ENCODE measurements at regions not wholly inside any gene's neighbourhood (a gene's known extent, or its start where the extent isn't known, plus 50 kb on each side); places are given as distances from the start of the nearest gene placed in this dataset.
"Not testable (repeated sequence)": the region's sequence is repeated elsewhere in the genome, so short reads cannot be mapped to it uniquely, and the experiment has no call there.

GRCh38 chr1:187631984-187632383 lies 803.2 kb downstream of the PLA2G4A start:
- no peak for DNase-seq (ENCODE audit: low spot score)

DNA sequence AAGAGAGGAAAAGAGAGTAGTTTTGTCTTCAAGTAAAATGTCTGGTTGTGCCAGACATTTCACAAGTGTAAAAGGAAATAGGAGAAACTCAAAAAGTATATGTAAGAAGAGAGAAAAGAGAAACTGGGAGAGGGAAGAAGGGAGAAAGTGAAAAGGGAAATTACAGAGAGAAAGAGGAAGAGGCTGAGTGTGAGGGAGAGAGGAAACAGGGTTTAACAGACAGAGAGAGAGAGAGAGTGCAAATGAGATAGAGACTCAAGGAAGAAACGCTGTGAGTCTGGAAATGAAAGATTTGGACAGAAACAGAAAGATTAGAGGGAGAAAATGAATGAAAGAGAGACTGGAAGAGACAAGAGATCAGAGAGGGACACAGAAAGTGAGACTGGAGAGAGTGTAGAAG lies 806.2 kb downstream of the PLA2G4A start:
- no peak for DNase-seq (ENCODE audit: low spot score)

DNA sequence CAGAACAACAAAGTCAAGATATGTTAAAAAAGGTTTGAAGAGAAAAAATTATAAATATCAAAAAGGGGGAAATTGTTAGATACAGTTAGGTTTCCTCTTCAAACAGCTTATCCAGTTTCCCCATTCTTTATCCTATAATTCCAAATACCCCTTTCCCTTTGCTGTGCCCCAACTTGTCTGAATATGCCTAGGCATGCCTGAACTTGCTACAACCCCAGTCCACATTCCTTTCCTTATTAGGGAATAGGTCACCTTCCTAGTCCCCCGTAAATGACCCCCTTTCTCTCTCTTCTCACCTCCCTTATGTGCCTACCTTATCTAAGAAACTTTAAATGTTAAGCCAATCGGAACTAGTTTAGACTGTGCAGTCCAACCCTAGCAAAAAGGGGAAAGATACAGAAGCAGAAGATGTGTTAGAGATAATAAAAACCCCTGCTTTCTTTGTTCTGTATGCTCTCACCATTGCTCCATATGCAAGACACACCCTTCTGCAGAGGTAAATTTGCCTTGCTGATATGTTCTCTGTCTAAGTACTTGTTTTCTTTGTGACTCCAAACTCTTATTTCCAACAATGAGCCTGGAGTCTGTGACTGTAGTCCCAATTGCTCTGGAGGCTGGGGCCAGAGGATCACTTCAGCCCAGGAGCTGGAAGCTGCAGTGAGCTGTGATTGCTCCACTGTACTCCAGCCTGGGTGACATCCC lies 810.1 kb downstream of the PLA2G4A start:
- no peak for DNase-seq (ENCODE audit: low spot score)

DNA sequence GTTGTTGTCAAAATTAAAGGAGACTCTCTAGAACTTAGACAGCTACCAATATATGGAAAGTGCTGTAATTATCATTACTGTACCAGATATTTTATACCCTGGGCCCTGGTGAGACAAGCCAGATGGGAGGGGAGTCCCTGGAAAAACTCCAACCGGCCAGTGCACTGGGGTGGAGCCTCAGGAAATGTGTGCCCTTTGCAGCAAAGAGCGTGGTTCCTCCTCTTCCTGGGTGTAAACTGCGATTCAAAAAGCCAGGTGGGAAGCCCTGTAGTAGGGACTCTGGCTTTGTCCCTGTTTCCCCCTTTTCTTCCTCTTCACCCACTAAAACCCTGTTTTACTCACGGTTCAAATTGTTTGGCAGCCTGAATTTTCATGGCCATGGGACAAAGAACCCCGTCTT lies 812.3 kb downstream of the PLA2G4A start:
- no peak for DNase-seq (ENCODE audit: low spot score)

DNA sequence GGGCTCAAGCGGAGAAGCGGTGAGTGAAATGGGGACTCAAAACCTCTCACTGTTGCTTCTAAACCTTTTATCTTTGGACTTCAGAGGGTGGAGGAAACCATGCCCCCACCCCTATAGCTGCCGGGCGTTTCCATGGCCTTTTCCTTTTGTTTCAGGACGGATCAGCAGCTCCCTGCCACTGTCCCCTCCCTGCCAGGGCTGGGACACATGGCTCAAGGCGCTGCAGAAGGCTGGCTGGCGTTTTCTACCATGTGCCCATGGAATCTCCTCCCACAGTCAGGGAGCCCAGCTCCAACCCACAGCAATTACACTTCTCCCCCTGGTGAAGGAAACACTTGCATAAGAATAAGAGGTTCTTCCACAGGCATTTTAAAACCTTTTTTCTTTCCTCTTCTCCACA lies 812.7 kb downstream of the PLA2G4A start:
- DNase-seq (ENCODE audit: low spot score) = no peak

- no peak for DNase-seq (ENCODE audit: low spot score)
Measured at GRCh38 chr1:187641907-187642306, 813.2 kb downstream of the PLA2G4A start.

DNA sequence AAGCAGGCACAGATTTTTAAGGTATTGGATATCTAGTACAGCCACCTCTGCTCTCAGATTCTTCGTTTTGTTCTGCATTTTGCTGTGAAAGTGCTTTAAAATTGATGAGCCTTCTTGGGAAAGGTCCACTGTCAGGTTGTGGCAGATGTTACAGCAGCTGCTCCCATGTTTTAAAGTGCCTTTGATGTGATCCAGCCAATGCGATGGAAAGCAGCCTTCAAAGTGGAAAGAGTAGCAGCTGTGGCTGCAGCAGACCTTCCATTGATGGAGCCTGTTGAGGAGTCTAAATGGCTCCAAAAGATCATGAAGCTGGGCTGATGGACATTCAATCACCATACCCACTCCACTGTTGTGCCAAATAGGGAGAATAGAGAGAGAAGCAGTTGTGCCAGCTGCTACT lies 816.9 kb downstream of the PLA2G4A start:
- DNase-seq (ENCODE audit: low spot score) = no peak

DNA sequence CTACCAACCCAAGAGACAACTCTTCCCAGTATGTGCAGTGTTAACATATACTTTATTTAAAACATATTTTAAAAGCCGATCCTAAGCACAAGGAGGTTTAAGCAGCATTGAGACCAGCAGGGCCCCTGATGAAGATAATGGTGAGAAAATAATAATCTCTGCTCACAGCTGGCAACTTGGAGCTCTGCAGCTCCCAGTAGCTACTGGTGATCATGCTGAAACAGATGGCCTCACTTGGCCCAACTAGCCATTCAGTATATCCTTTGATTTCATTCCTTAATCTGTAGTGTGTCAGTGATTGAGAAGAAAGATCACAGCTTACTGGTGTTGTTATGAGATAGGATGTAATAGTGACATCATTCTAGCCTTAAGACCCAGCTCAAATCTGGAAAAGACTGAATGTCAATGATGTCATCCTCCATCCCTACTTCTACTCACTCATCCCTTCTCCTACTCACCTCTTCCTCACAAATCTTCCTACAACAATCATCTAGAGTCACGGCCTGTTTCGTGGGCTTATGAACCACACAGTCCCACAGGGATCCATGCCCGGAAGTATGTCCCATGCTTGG lies 817.9 kb downstream of the PLA2G4A start:
- DNase-seq (ENCODE audit: low spot score) = no peak

DNA sequence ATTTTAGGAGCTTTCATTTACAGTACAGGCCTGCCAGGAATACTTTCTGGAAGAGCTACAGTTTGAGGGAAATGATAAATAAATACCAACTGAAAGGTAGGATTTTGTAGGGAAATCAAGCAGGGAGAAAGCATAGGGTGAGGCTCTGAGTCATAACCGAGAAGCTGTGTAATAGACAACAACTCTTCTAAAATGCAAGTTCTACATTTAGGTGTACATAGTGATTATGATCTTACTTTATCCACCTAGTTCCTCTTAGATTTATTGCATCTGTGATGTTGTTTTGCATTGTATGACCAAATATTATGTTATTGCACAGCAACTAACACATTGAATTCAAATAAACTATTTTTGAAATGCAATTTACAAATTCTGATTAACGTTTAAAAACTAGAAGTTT lies 819.3 kb downstream of the PLA2G4A start:
- no peak for DNase-seq (ENCODE audit: low spot score)

DNA sequence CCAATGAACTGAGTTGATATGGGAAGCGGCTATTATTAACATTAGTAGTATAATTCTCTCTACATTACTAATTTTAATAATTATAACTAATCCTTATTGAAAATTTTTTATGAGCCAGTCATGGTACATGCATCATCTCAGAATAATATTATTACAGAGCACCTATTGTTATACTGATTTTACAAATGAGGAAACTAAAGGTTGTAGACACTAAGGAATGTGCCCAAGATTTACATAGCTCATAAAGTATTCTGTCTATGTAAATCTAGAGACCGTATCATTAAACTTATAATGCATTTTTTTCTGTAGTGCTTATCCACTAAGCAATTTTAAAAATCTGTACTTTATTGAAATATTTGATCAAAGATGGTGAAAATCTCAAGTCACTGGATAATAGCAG lies 825.9 kb downstream of the PLA2G4A start:
- no peak for DNase-seq (ENCODE audit: low spot score)

DNA sequence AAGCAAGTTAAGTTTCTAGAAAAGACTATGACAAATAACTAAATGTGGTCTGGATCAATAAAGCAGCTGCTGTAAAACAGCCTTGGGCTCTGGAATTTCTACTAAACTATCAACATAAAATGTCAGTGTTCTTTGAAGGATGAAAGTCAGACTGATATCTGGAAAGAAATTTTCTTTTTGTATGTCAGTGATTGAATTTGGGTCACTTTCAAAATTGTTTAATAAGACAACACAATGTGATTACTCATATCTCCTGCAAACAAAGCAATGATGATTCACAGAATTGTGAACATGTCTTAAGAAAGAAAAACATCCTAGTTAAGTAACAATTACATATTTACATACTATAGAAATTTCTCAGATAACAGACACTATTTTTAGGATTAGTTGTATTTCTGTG lies 826.4 kb downstream of the PLA2G4A start:
- DNase-seq (ENCODE audit: low spot score) = no peak

GRCh38 chr1:187665483-187665882 lies 836.7 kb downstream of the PLA2G4A start:
- DNase-seq (ENCODE audit: low spot score) = no peak

DNA sequence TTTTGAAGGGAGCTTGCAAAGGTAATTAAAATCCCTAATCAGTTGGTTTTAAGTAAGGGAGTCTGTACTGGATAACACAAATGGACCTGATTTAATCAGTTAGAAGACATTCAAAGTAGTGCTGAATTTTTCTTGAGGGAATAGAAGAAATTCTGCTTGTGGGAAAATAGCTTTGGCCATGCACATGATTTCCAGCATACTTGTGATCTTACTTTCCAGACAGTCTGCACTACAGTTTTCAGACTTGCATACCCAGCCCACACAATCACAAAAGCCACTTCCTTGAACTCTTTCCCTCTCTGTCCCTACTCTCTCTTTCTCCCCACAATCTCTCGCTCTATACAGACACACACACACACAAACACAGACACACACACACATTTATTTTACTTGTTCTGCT lies 852.1 kb downstream of the PLA2G4A start:
- DNase-seq (ENCODE audit: low spot score) = no peak

- no peak for DNase-seq (ENCODE audit: low spot score)
Measured at GRCh38 chr1:187682112-187682511, 853.4 kb downstream of the PLA2G4A start.

DNA sequence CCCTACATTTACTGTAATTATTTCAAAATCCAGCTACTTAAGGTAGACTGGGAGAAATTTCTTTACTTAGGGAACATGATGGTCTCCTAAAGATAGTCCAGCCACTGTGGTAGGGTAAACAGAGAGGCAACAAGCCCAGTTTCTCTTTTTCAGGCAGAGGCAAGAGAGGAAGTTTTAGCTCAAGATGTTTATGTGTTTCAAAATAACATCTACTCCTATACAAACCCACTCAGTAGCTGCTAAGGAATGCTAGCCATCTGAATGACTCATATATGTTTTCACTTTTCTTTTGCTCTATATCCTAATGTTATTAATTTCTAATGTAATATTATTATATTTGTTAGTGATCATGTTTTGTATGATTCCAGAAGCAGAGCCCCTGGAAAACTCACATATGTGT lies 856.6 kb downstream of the PLA2G4A start:
- peak; percentile 16 for DNase-seq (ENCODE audit: low spot score)

DNA sequence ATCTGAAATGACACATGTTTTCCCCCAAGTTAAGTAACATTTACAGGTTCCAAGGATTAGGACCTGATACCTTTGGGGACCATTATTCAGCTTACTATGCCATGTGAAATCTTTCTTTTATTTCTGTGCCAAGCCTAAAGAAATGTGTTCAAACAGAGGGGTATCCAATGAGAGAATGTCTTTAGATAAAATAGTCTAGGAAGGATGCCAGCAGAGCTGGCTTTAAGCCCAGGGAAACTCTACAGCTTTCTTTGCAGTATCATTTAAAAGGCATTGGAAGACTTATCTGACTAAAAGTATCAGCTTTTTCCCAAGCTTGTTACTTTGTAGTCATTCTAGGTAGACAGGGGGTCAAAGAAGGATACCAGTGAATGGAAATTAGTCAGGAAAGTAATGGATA lies 860.4 kb downstream of the PLA2G4A start:
- DNase-seq (ENCODE audit: low spot score) = no peak

DNA sequence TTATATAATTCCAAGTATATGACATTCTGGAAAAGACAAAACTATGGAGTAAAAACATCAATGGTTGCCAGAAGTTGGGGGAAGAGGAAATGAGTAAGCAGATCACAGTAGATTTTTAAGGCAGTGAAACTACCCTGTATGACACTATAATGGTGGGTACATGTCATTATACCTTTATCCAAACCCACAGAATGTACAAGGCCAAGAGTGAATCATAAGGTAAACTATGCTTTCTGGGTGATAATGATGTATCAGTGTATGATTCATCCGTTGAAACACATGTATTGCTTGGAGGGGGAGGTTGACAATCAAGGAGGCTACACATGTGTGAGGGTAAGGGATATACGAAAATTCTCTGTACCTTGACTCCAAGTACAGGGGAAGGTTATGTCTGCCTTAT lies 862.7 kb downstream of the PLA2G4A start:
- DNase-seq (ENCODE audit: low spot score) = peak; percentile 44

DNA sequence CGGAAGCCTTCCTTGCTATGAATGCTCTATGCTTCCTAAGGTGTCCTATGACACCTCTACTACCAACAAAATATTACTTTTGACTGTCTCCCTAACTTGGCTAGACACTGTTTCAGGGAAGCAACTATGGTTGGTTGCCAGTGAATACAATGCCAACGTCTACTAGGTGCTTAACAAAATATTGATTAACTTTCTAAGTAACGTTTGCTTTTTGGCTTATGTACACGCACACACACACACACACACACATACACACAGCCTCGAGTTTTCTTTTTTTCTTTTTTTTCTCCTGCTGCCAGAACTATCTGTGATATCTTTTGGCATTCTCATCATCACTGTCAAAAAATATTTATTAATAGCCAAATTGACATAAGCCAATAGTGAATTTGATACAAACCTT lies 864.0 kb downstream of the PLA2G4A start:
- no peak for DNase-seq (ENCODE audit: low spot score)

DNA sequence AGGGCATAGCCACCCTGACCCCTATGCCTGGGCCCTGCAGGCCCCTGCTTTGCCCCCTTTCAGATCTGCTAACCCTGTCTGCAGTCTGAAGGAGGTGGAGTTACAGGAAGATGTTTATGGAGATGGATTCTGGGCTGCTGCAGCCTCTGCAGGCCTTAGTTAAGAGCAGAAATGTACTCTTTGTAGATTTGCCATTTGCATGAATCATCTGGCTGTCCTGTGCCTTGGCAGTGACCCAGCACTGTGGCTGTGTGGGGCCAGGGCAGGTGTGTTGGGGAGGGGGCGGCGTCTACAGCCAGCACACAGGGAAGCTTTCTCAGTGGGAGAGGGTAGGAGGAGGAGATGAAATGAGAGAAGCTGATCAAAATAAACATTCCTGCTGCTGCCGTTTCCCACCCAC lies 867.3 kb downstream of the PLA2G4A start:
- no peak for DNase-seq (ENCODE audit: low spot score)

DNA sequence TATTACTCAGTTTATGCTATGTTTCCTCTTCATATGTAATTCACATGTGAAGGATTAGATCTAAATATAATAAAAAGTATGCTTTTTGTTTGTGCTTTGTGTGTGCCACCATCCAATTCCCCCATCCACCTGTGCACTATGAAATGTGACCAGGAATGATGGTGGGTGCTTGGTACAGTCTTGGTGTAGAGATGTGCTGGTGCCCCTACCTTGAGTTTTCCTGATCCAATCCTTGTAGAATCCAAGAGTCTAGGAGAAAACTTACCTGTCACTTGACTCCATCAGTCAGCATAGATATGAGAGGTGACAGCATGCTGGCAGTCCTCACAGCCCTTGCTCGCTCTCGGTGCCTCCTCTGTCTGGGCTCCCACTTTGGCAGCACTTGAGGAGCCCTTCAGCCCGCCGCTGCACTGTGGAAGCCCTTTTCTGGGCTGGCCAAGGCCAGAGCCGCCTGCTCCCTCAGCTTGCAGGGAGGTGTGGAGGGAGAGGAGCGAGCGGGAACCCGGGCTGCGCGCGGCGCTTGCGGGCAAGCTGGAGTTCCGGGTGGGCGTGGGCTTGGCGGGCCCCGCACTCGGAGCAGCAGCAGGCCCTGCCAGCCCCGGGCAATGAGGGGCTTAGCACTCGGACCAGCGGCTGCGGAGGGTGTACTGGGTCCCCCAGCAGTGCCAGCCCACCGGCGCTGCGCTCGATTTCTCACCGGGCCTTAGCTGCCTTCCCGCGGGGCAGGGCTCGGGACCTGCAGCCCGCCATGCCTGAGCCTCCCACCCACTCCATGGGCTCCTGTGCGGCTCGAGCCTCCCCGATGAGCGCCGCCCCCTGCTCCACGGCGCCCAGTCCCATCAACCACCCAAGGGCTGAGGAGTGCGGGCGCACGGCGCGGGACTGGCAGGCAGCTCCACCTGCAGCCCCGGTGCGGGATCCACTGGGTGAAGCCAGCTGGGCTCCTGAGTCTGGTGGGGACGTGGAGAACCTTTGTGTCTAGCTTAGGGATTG lies 874.7 kb downstream of the PLA2G4A start:
- not testable (repeated sequence) for DNase-seq (ENCODE audit: low spot score)

DNA sequence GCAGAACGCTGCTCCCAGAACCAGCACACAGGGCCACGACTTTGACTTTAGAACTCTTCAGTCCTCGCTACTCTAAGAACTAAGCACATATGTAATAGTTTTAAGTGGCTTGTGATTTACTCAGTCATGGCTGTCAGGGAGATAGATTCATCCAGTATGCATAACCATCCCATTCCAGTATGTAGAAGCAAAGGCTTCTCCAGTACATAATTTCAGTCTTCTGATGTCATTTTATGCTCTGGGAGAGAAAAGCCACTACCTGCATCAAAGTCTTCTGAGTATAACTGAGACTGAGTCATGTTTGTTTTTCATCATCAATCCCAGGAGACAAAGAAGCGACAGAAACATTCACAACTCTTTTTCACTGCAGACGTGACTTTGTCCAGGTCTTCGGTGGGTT lies 885.7 kb downstream of the PLA2G4A start:
- no peak for DNase-seq (ENCODE audit: low spot score)

DNA sequence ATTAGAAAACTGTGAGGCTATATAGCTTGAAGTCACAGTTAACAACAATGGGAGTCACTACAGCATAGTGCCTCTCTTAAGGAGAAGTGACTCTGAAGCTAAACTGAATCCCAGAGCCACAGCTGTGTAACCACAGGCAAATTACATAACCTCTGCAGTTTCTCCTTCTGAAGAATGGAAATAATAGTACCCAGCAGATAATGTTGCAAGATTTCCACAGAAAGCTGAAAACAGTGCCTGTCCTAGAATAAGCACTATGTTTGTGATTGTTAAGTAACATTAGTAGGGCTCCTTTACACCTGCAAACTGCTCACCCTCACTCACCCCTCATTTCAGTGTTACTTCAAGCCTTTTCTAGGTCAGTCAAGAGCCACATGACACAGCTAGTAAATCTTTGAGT lies 886.7 kb downstream of the PLA2G4A start:
- no peak for DNase-seq (ENCODE audit: low spot score)

DNA sequence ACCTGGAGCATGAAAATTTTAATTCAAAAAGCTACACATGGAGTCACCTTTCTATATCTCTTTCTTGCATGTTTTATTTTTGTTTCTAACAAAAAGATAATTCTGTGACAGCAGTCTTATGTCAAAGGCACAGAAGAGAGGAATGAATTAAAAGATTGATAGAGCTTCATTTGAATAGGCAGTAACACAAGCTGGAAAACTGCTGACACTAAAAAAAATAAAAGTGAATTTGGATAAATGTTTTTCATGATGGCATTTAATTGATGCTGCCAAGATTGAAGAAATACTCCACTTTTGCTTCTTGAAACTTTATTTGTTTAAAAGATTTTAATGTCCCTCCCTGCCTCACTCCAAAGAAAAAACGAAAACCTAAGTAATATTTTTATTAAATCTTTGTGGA lies 887.4 kb downstream of the PLA2G4A start:
- no peak for DNase-seq (ENCODE audit: low spot score)
